H1 (cell line): ENCODE measurements at regions not wholly inside any gene's neighbourhood (a gene's known extent, or its start where the extent isn't known, plus 50 kb on each side); places are given as distances from the start of the nearest gene placed in this dataset.

Experiments
- CTCF ChIA-PET: fragments of 300-600 bp; sonication (Branson Sonifier 250); formaldehyde crosslinking; loops from one replicate; lab custom pipeline; 2021; ENCODE audit not compliant: partially characterized antibody; lab: Charles Lee
- POLR2A ChIA-PET: fragments of 300-600 bp; sonication (Branson Sonifier 250); formaldehyde crosslinking; loops from one replicate; lab custom pipeline; 2021; ENCODE audit warnings: inconsistent platforms; ENCODE audit not compliant: partially characterized antibody; lab: Charles Lee
- DNase-seq, 2 experiments: peaks; one replicate each; pipeline versions ENCODE4 v3.0.0 to v3.0.0-alpha.2; 2010 to 2022; ENCODE audit warnings: low spot score in 2 of 2, low read depth in 1 of 2, mixed read lengths in 1 of 2
- FAIRE-seq: peaks from 2 replicates; lab custom pipeline; 2011; peaks lifted over from hg19 to GRCh38; lab: Jason Lieb, UNC
- H2AFZ ChIP-seq: 2 replicates; pipeline ENCODE4 v1.8.1; 2012; ENCODE audit warnings: low read length, inconsistent platforms
- H2AK5ac ChIP-seq: 2 replicates; pipeline ENCODE4 v1.6.1; 2013; ENCODE audit warnings: low read depth, low read length
- H2BK120ac ChIP-seq: replicated peaks from 2 replicates; pipeline ENCODE3; 2013; ENCODE audit warnings: low read depth, low read length, inconsistent platforms
- H2BK12ac ChIP-seq: 2 replicates; pipeline ENCODE4 v1.6.1; 2013; ENCODE audit warnings: low read depth, low read length
- H2BK15ac ChIP-seq: 2 replicates; pipeline ENCODE4 v1.6.1; 2013; ENCODE audit warnings: low read length
- H2BK20ac ChIP-seq: 2 replicates; pipeline ENCODE4 v1.6.1; 2013; ENCODE audit warnings: low read length
- H2BK5ac ChIP-seq: 2 replicates; pipeline ENCODE4 v1.6.1; 2013; ENCODE audit warnings: low read depth, low read length
- H3K14ac ChIP-seq: 2 replicates; pipeline ENCODE4 v1.6.1; 2013; ENCODE audit warnings: inconsistent platforms; ENCODE audit not compliant: insufficient read length
- H3K18ac ChIP-seq: 2 replicates; pipeline ENCODE4 v1.6.1; 2013; ENCODE audit warnings: low read length; ENCODE audit errors: extremely low read depth
- H3K23ac ChIP-seq: 2 replicates; pipeline ENCODE4 v1.6.1; 2013; ENCODE audit warnings: inconsistent platforms; ENCODE audit not compliant: insufficient read length
- H3K23me2 ChIP-seq: 2 replicates; pipeline ENCODE4 v1.6.1; 2013; ENCODE audit warnings: low read depth, low read length
- H3K27ac ChIP-seq: 2 replicates; pipeline ENCODE4 v1.6.1; 2011; ENCODE audit warnings: low read depth, low read length, inconsistent platforms
- H3K27me3 ChIP-seq, 4 experiments: replicated peaks in 1 of 4; 1 replicate in 1 of 4; 2 replicates in 3 of 4; pipeline versions ENCODE4 v1.6.1 to v1.8.1; 2011 to 2013; ENCODE audit warnings: low read length in 3 of 4, mild to moderate bottlenecking in 3 of 4, inconsistent platforms in 2 of 4, mixed read lengths in 2 of 4, moderate library complexity in 1 of 4; ENCODE audit not compliant: control insufficient read depth in 3 of 4, insufficient read depth in 3 of 4; ENCODE audit errors: extremely low read depth in 1 of 4
- H3K36me3 ChIP-seq, 4 experiments: 2 replicates each; pipeline versions ENCODE4 v1.6.1 to v1.8.1; 2011 to 2013; ENCODE audit warnings: mild to moderate bottlenecking in 4 of 4, low read length in 3 of 4, moderate library complexity in 2 of 4, control low read depth in 1 of 4, inconsistent platforms in 1 of 4; ENCODE audit not compliant: insufficient read depth in 4 of 4, control insufficient read depth in 2 of 4
- H3K4ac ChIP-seq: replicated peaks from 2 replicates; pipeline ENCODE3; 2013; ENCODE audit warnings: low read length, low read depth, mixed read lengths, inconsistent platforms; ENCODE audit not compliant: insufficient read length
- H3K4me1 ChIP-seq, 4 experiments: replicated peaks in 1 of 4; 1 replicate in 1 of 4; 2 replicates in 3 of 4; pipeline versions ENCODE4 v1.6.1 to v1.8.1; 2011 to 2013; ENCODE audit warnings: low read length in 3 of 4, inconsistent platforms in 2 of 4, mixed read lengths in 1 of 4; ENCODE audit not compliant: insufficient read depth in 4 of 4, control insufficient read depth in 3 of 4
- H3K4me2 ChIP-seq, 2 experiments: 2 replicates each; pipeline versions ENCODE4 v1.6.1 to v1.8.1; 2011 to 2013; ENCODE audit warnings: low read depth in 2 of 2, low read length in 2 of 2, control low read depth in 1 of 2, inconsistent platforms in 1 of 2, mild to moderate bottlenecking in 1 of 2; ENCODE audit not compliant: insufficient read depth in 1 of 2
- H3K4me3 ChIP-seq, 4 experiments: fragments of 200-600, 300-600 bp in 1 of 4; sonication (generic), shearing (Covaris generic), sonication (Bioruptor Twin) in 1 of 4; 2 replicates each; pipeline versions ENCODE4 v1.5.1 to v1.8.1; 2011 to 2016; ENCODE audit warnings: low read length in 4 of 4, low read depth in 3 of 4, control low read depth in 2 of 4, inconsistent platforms in 2 of 4, mild to moderate bottlenecking in 2 of 4, mixed read lengths in 1 of 4, moderate library complexity in 1 of 4; ENCODE audit not compliant: insufficient read depth in 2 of 4; ENCODE audit errors: extremely low read depth in 1 of 4
- H3K56ac ChIP-seq: replicated peaks from 2 replicates; pipeline ENCODE3; 2013; ENCODE audit warnings: low read depth, mild to moderate bottlenecking, mixed read lengths, low read length, inconsistent platforms; ENCODE audit not compliant: insufficient read length
- H3K79me1 ChIP-seq: 2 replicates; pipeline ENCODE4 v1.6.1; 2013; ENCODE audit warnings: low read depth, low read length, control low read depth
- H3K79me2 ChIP-seq, 2 experiments: 2 replicates each; pipeline versions ENCODE4 v1.6.1 to v1.8.1; 2012 to 2013; ENCODE audit warnings: low read length in 2 of 2, mild to moderate bottlenecking in 2 of 2, inconsistent platforms in 1 of 2; ENCODE audit not compliant: insufficient read depth in 2 of 2, control insufficient read depth in 1 of 2
- H3K9ac ChIP-seq, 4 experiments: replicated peaks in 1 of 4; 1 replicate in 1 of 4; 2 replicates in 3 of 4; pipeline versions ENCODE4 v1.6.1 to v1.8.1; 2011 to 2013; ENCODE audit warnings: low read depth in 3 of 4, low read length in 3 of 4, control low read depth in 2 of 4, mild to moderate bottlenecking in 2 of 4, moderate library complexity in 2 of 4, inconsistent platforms in 1 of 4; ENCODE audit errors: extremely low read depth in 1 of 4
- H3K9me3 ChIP-seq, 2 experiments: 2 replicates each; pipeline versions ENCODE4 v1.6.1 to v1.8.1; 2012 to 2013; ENCODE audit warnings: mild to moderate bottlenecking in 2 of 2, moderate library complexity in 2 of 2, control low read depth in 1 of 2, inconsistent platforms in 1 of 2, low read depth in 1 of 2, low read length in 1 of 2, mixed read lengths in 1 of 2; ENCODE audit not compliant: insufficient read depth in 2 of 2
- H4K20me1 ChIP-seq, 2 experiments: replicated peaks in 1 of 2; 2 replicates each; pipeline versions ENCODE3 to v1.8.1; 2011 to 2013; ENCODE audit warnings: inconsistent platforms in 2 of 2, low read length in 2 of 2, mild to moderate bottlenecking in 1 of 2; ENCODE audit not compliant: insufficient read depth in 2 of 2, control insufficient read depth in 1 of 2
- H4K5ac ChIP-seq: 2 replicates; pipeline ENCODE4 v1.6.1; 2013; ENCODE audit warnings: low read length, low read depth, mixed read lengths, inconsistent platforms; ENCODE audit not compliant: insufficient read length
- H4K8ac ChIP-seq: 2 replicates; pipeline ENCODE4 v1.8.0; 2013; ENCODE audit warnings: mild to moderate bottlenecking, moderate library complexity, low read length, inconsistent platforms; ENCODE audit not compliant: insufficient read depth; ENCODE audit errors: extremely low read depth
- H4K91ac ChIP-seq: replicated peaks from 2 replicates; pipeline ENCODE3; 2013; ENCODE audit warnings: low read length, mixed read lengths, inconsistent platforms; ENCODE audit not compliant: insufficient read length
- TAF7 ChIP-seq: optimal IDR thresholded peaks from 2 replicates; pipeline ENCODE3; 2011; ENCODE audit warnings: low read depth, mild to moderate bottlenecking, inconsistent platforms, low read length, moderate library complexity, borderline replicate concordance
- WGBS, 2 experiments: shearing (Covaris generic) in 1 of 2; methylation state at CpG; one replicate each; pipeline versions ENCODE4 v1.1.6 to v1.1.7; 2013 to 2015; ENCODE audit warnings: low lambda C conversion rate in 2 of 2, mixed read lengths in 2 of 2, inconsistent platforms in 1 of 2, low coverage in 1 of 2, missing lambda C conversion rate in 1 of 2; ENCODE audit not compliant: insufficient replicate concordance in 2 of 2, insufficient coverage in 1 of 2, insufficient read length in 1 of 2; ENCODE audit errors: extremely low coverage in 1 of 2, missing lambda C conversion rate in 1 of 2; 5-methylcytosine and 5-hydroxymethylcytosine counted together

DNA sequence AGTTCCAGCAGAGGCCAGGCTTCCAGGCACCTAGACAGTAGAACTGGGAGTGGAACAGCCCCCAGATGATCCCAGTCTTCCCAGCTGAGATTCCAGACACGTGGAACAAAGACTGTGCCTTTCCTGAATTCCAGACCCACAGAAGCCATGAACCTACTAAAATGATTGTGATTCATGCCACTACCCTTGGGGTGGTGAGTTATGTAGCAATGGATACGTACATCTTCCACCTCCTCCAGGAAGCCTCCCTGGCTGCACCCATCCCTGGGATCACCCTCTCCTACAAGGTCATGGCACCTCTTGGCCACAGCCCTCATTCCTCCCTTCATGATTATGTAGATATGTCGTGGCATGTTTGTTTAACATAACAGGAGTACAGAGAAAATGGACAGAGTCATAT lies 83.4 kb downstream of the NPTX2 start:
- no peak overlapping the region for H3K18ac ChIP-seq
- no peaks in the 10 kb centered on the region for H3K79me2 ChIP-seq
- H3K56ac ChIP-seq: no peak overlapping the region
- H3K27me3 ChIP-seq: no peaks in the 10 kb centered on the region
- no peak for FAIRE-seq
- no peak overlapping the region for H3K27ac ChIP-seq
- H3K36me3 ChIP-seq: no peaks in the 10 kb centered on the region
- H3K4me1 ChIP-seq: no peaks in the 10 kb centered on the region
- WGBS, 2 experiments: 83% methylated on average over 3 of the region's 3 CpGs; no CpG with 5 or more reads in 1 of the 2 experiments
- no peak overlapping the region for H2BK20ac ChIP-seq
- no peak overlapping the region for H2BK12ac ChIP-seq
- peaks cover 5 to 8% of the 10 kb centered on the region in 2 experiments for H3K9me3 ChIP-seq
- no peak overlapping the region for H3K4ac ChIP-seq
- H3K14ac ChIP-seq: no peak overlapping the region
- ChIA-PET POLR2A (no interaction called here), CTCF (no interaction called here)
- no peak overlapping the region for H3K4me2 ChIP-seq
- no peak overlapping the region for H2AK5ac ChIP-seq
- H4K5ac ChIP-seq: no peak overlapping the region
- H4K20me1 ChIP-seq: no peaks in the 10 kb centered on the region
- no peak overlapping the region for H2BK5ac ChIP-seq
- no peaks in the 10 kb centered on the region for H3K23me2 ChIP-seq
- no peak overlapping the region for H2BK120ac ChIP-seq
- H3K23ac ChIP-seq: no peak overlapping the region
- H4K8ac ChIP-seq: no peak overlapping the region
- no peak for DNase-seq
- no peak overlapping the region for H3K4me3 ChIP-seq
- no peak overlapping the region for H2BK15ac ChIP-seq
- no peak overlapping the region for H4K91ac ChIP-seq
- peak overlapping the region; percentile 22; the same call in 1 of the 2 replicates for H2AFZ ChIP-seq
- no peaks in the 10 kb centered on the region for H3K79me1 ChIP-seq
- no peak overlapping the region for H3K9ac ChIP-seq
- TF ChIP-seq TAF7: no peak
